HepG2 (cell line): ENCODE measurements at regions not wholly inside any gene's neighbourhood (a gene's known extent, or its start where the extent isn't known, plus 50 kb on each side); places are given as distances from the start of the nearest gene placed in this dataset.

Source experiments
- ATAC-seq: fragments of 200-7000 bp; cut with Tn5 transposase; 3 replicates; pipeline ENCODE4 v1.9.1; 2020; ENCODE audit warnings: mild to moderate bottlenecking, moderate library complexity
- BruUV-seq: library from RNA; stranded (reverse); fragments of 400-500 nt; replicated peaks from 2 replicates; lab custom pipeline; 2021; lab: Mats Ljungman, UMichigan
- CTCF ChIA-PET: fragments of 300-600 bp; formaldehyde crosslinking; extraction: SDS; loops from one replicate; lab custom pipeline; 2021; ENCODE audit warnings: low total read pairs, inconsistent platforms, low intra/inter-chr PET ratio; lab: Yijun Ruan, JAX
- POLR2A ChIA-PET: fragments of 350-600 bp; sonication (Branson Sonifier 250); formaldehyde crosslinking; loops from one replicate; lab custom pipeline; 2020; ENCODE audit warnings: antibody characterized with exemption, inconsistent platforms; lab: Yijun Ruan, JAX
- DNase-seq: peaks from one replicate; pipeline ENCODE4 v3.0.0-alpha.2; 2015; ENCODE audit warnings: low spot score
- FAIRE-seq: peaks from 3 replicates; lab custom pipeline; 2011; peaks lifted over from hg19 to GRCh38; lab: Jason Lieb, UNC
- H2AFZ ChIP-seq: one replicate; pipeline ENCODE4 v1.6.1; 2011; ENCODE audit warnings: low read length, inconsistent platforms
- H3K27ac ChIP-seq: fragments of 300-600 bp; 3 replicates; pipeline ENCODE4 v1.8.0; 2011; ENCODE audit warnings: mixed run types, mild to moderate bottlenecking, mixed read lengths, low read length, inconsistent platforms; ENCODE audit not compliant: insufficient read depth; ENCODE audit errors: extremely low read length
- H3K27me3 ChIP-seq, 2 experiments: fragments of 200-600 bp in 1 of 2; 2 replicates in 1 of 2; 3 replicates in 1 of 2; pipeline versions ENCODE4 v1.6.0 to v1.8.0; 2011; ENCODE audit warnings: low read length in 2 of 2, mild to moderate bottlenecking in 2 of 2, moderate library complexity in 2 of 2, inconsistent platforms in 1 of 2; ENCODE audit not compliant: insufficient read depth in 2 of 2, control insufficient read depth in 1 of 2
- H3K36me3 ChIP-seq, 2 experiments: fragments of 200-600 bp in 1 of 2; replicated peaks in 1 of 2; 2 replicates in 1 of 2; 3 replicates in 1 of 2; pipeline versions ENCODE4 v1.5.1 to v1.8.0; 2011; ENCODE audit warnings: low read length in 2 of 2, inconsistent platforms in 1 of 2; ENCODE audit not compliant: insufficient read depth in 2 of 2, control insufficient read depth in 1 of 2
- H3K4me1 ChIP-seq: 2 replicates; pipeline ENCODE4 v1.5.1; 2012; ENCODE audit warnings: low read length, inconsistent platforms; ENCODE audit not compliant: insufficient read depth
- H3K4me2 ChIP-seq: 2 replicates; pipeline ENCODE4 v1.6.0; 2011; ENCODE audit warnings: low read depth, low read length, inconsistent platforms
- H3K4me3 ChIP-seq, 3 experiments: fragments of 200-600 bp in 1 of 3; sonication (generic), shearing (Covaris generic) in 1 of 3; replicated peaks in 1 of 3; 2 replicates each; pipeline ENCODE4 v1.5.1; 2011 to 2016; ENCODE audit warnings: low read length in 3 of 3, inconsistent platforms in 2 of 3, low read depth in 2 of 3, mild to moderate bottlenecking in 2 of 3, control low read depth in 1 of 3, mixed read lengths in 1 of 3; ENCODE audit not compliant: insufficient read depth in 1 of 3
- H3K79me2 ChIP-seq: one replicate; pipeline ENCODE4 v1.6.1; 2011; ENCODE audit warnings: low read length, inconsistent platforms; ENCODE audit not compliant: insufficient read depth
- H3K9ac ChIP-seq: 2 replicates; pipeline ENCODE4 v1.6.0; 2011; ENCODE audit warnings: mild to moderate bottlenecking, low read depth, low read length, inconsistent platforms; ENCODE audit not compliant: insufficient read depth
- H3K9me3 ChIP-seq: 2 replicates; pipeline ENCODE4 v1.5.1; 2012; ENCODE audit warnings: mild to moderate bottlenecking, low read length
- H4K20me1 ChIP-seq: 2 replicates; pipeline ENCODE4 v1.6.0; 2011; ENCODE audit warnings: inconsistent platforms, mild to moderate bottlenecking, low read length, moderate library complexity; ENCODE audit not compliant: insufficient read depth
- ASH2L ChIP-seq: fragments of 300-600, 200-600 bp; sonication (generic); IDR thresholded peaks from 2 replicates; pipeline ENCODE4 v1.7.0; 2017; ENCODE audit warnings: low read depth, mild to moderate bottlenecking, moderate library complexity, mixed read lengths, low read length; ENCODE audit not compliant: insufficient read length
- BCL3 ChIP-seq: sonication (generic); formaldehyde crosslinking; IDR thresholded peaks from 2 replicates; pipeline ENCODE4 v1.5.1; 2020; ENCODE audit warnings: mild to moderate bottlenecking, missing genetic modification reagents, moderate library complexity
- CENPT ChIP-seq: sonication (generic); formaldehyde crosslinking; IDR thresholded peaks from 2 replicates; pipeline ENCODE4 v1.8.0; 2022; ENCODE audit warnings: low read depth, mild to moderate bottlenecking, moderate library complexity, missing genetic modification reagents
- DZIP1 ChIP-seq: sonication (generic); formaldehyde crosslinking; IDR thresholded peaks from 2 replicates; pipeline ENCODE4 v1.5.0; 2020; ENCODE audit warnings: mild to moderate bottlenecking, missing genetic modification reagents
- EED ChIP-seq: sonication (generic); formaldehyde crosslinking; IDR thresholded peaks from 2 replicates; pipeline ENCODE4 v1.5.0; 2020; ENCODE audit warnings: mild to moderate bottlenecking, missing genetic modification reagents
- FOXK2 ChIP-seq: fragments of 450-650 bp; IDR thresholded peaks from 2 replicates; pipeline ENCODE4 v1.6.1; 2016
- HMG20B ChIP-seq: conservative IDR thresholded peaks from 2 replicates; pipeline ENCODE4 v1.6.1; 2016; ENCODE audit warnings: missing genetic modification reagents, missing compliant biosample characterization
- SNAPC5 ChIP-seq: sonication (generic); formaldehyde crosslinking; IDR thresholded peaks from 2 replicates; pipeline ENCODE4 v1.8.1; 2023; ENCODE audit warnings: mild to moderate bottlenecking, missing genetic modification reagents, borderline replicate concordance
- TEAD2 ChIP-seq: sonication (generic); formaldehyde crosslinking; IDR thresholded peaks from 2 replicates; pipeline ENCODE4 v1.9.0; 2021; ENCODE audit warnings: missing genetic modification reagents
- ZNF263 ChIP-seq: sonication (generic); formaldehyde crosslinking; IDR thresholded peaks from 2 replicates; pipeline ENCODE4 v1.4.0; 2020; ENCODE audit warnings: missing genetic modification reagents
- ZNF597 ChIP-seq: sonication (generic); formaldehyde crosslinking; IDR thresholded peaks from 2 replicates; pipeline ENCODE4 v1.5.0; 2020; ENCODE audit warnings: missing genetic modification reagents
- ZNF629 ChIP-seq: sonication (generic); formaldehyde crosslinking; conservative IDR thresholded peaks from 2 replicates; pipeline ENCODE4 v1.5.0; 2020; ENCODE audit warnings: missing genetic modification reagents
- ZZZ3 ChIP-seq: sonication (generic); formaldehyde crosslinking; IDR thresholded peaks from 2 replicates; pipeline ENCODE4 v1.4.0; 2020; ENCODE audit warnings: missing genetic modification reagents, mild to moderate bottlenecking, borderline replicate concordance
- WGBS: methylation state at CpG from one replicate; pipeline ENCODE4 v1.1.6; 2017; ENCODE audit warnings: low lambda C conversion rate; 5-methylcytosine and 5-hydroxymethylcytosine counted together
- in situ Hi-C: cut with HindIII; loops from 2 replicates; pipeline ENCODE4 v1.10.0; 2017; ENCODE audit warnings: low pct_unique_long_range_greater_than_20kb; ENCODE audit not compliant: extremely low pct_ligation_motif_present
- intact Hi-C: fragments of 100-400 bp; cut with micrococcal nuclease; formaldehyde crosslinking; loops from one replicate; pipeline ENCODE4 v1.10.0; 2022; ENCODE audit not compliant: unreplicated experiment

GRCh38 chr21:16589006-16589898 is 859.5 kb downstream of the USP25 start:
- H3K79me2 ChIP-seq: no peaks in the 10 kb centered on the region
- H2AFZ ChIP-seq: no peak overlapping the region
- no peak overlapping the region for H3K4me2 ChIP-seq
- no TSS peak for BruUV-seq
- H3K27me3 ChIP-seq: no peaks in the 10 kb centered on the region
- peaks cover 9% of the 10 kb centered on the region for H3K4me1 ChIP-seq
- no peak for TF ChIP-seq SNAPC5 (CRISPR knock-in tag)
- TF ChIP-seq ZNF263 (CRISPR knock-in tag): no peak
- in situ Hi-C loops (no loop called here), intact Hi-C loops (no loop called here)
- FAIRE-seq (no peak), ATAC-seq (no peak), DNase-seq (no peak)
- ChIA-PET CTCF (no interaction called here), POLR2A (no interaction called here)
- no peak overlapping the region for H3K9ac ChIP-seq
- H3K4me3 ChIP-seq: no peak overlapping the region
- H3K36me3 ChIP-seq: no peaks in the 10 kb centered on the region
- no peaks in the 10 kb centered on the region for H4K20me1 ChIP-seq
- H3K27ac ChIP-seq: no peak overlapping the region
- WGBS: 12% methylated on average over 7 of the region's 7 CpGs
- H3K9me3 ChIP-seq: no peaks in the 10 kb centered on the region

- Histone ChIP-seq H3K4me2 (no peak overlapping the region), H3K4me3 (no peak overlapping the region), H3K27ac (no peak overlapping the region), H3K4me1 (peaks cover 9% of the 10 kb centered on the region), H4K20me1 (no peaks in the 10 kb centered on the region), H3K9me3 (no peaks in the 10 kb centered on the region), H3K9ac (no peak overlapping the region), H2AFZ (no peak overlapping the region), H3K79me2 (no peaks in the 10 kb centered on the region), H3K27me3 (no peaks in the 10 kb centered on the region), H3K36me3 (no peaks in the 10 kb centered on the region)
- ATAC-seq (no peak), FAIRE-seq (no peak), DNase-seq (no peak)
- CTCF ChIA-PET: no interaction called here
- BruUV-seq: no TSS peak
- WGBS: 37% methylated on average over 5 of the region's 5 CpGs
- in situ Hi-C loops (no loop called here), intact Hi-C loops (no loop called here)
- POLR2A ChIA-PET: no interaction called here
- TF ChIP-seq DZIP1 (no peak), EED (CRISPR knock-in tag) (no peak), FOXK2 (no peak), HMG20B (CRISPR knock-in tag) (no peak), TEAD2 (CRISPR knock-in tag) (no peak), ASH2L (no peak), ZZZ3 (CRISPR knock-in tag) (no peak), CENPT (CRISPR knock-in tag) (no peak), ZNF629 (CRISPR knock-in tag) (no peak), ZNF597 (CRISPR knock-in tag) (no peak), BCL3 (CRISPR knock-in tag) (no peak)
Observed at GRCh38 chr21:16590186-16590585, 860.4 kb downstream of the USP25 start.
